ENCODE measurements at regions not wholly inside any gene's neighbourhood (a gene's known extent, or its start where the extent isn't known, plus 50 kb on each side); places are given as distances from the start of the nearest gene placed in this dataset.
A peak's percentile ranks its signal among the peaks of the same experiment; 100 is the strongest.
"Not testable (repeated sequence)": the region's sequence is repeated elsewhere in the genome, so short reads cannot be mapped to it uniquely, and the experiment has no call there.

GRCh38 chr3:90145094-90145860, 1037.9 kb downstream of the EPHA3 start:
- 52 to 59% methylated on average over 4 of the region's 4 CpGs for whole genome bisulfite sequencing, 2 donors
- no peak overlapping the region for H3K4me3 ChIP-seq (ENCODE audit: low read depth in 1 of 2, low read length in 2 of 2)

DNA sequence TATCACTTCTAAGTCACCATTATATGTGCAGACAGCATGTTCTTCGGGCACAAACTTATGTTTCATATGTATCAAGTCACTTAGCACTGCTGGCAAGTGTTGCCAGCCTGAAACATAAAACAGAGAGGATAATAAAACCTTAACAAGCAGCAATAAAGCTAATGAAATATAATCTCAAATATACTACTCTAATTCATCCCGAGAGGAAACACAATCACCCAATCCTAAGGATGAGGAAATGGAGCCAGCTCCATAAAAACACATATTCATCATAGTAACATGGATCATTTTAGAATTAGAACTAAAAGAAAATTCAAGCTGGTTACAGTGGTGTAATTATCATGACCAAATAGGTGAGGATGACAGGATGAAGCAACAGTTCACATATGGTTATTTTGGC, 1072.7 kb downstream of the EPHA3 start:
- Histone ChIP-seq H3K9me3 (ENCODE audit: control insufficient read depth in 2 of 2, insufficient read depth in 1 of 2, low read depth in 1 of 2, low read length in 1 of 2) (no peaks in the 10 kb centered on the region), H3K27me3 (ENCODE audit: control insufficient read depth in 1 of 2, insufficient read depth in 2 of 2, low read length in 2 of 2) (no peaks in the 10 kb centered on the region), H3K27ac (ENCODE audit: low read depth in 2 of 2, low read length in 1 of 2) (no peak overlapping the region), H3K4me1 (ENCODE audit: control insufficient read depth in 2 of 2, insufficient read depth in 2 of 2, low read length in 1 of 2) (no peaks in the 10 kb centered on the region), H3K36me3 (ENCODE audit: control insufficient read depth in 2 of 2, insufficient read depth in 2 of 2, low read length in 1 of 2) (no peaks in the 10 kb centered on the region), H3K4me3 (ENCODE audit: low read depth in 1 of 2, low read length in 2 of 2) (no peak overlapping the region)
- WGBS, 2 donors: 69 to 74% methylated on average over 2 of the region's 2 CpGs

More at GRCh38 chr3:90145094-90145860, 1037.9 kb downstream of the EPHA3 start:
- no peaks in the 10 kb centered on the region for H3K9me3 ChIP-seq (ENCODE audit: control insufficient read depth in 2 of 2, insufficient read depth in 1 of 2, low read depth in 1 of 2, low read length in 1 of 2)
- H3K27me3 ChIP-seq (ENCODE audit: control insufficient read depth in 1 of 2, insufficient read depth in 2 of 2, low read length in 2 of 2): no peaks in the 10 kb centered on the region
- no peaks in the 10 kb centered on the region for H3K36me3 ChIP-seq (ENCODE audit: control insufficient read depth in 2 of 2, insufficient read depth in 2 of 2, low read length in 1 of 2)
- no peak overlapping the region for H3K27ac ChIP-seq (ENCODE audit: low read depth in 2 of 2, low read length in 1 of 2)
- H3K4me1 ChIP-seq (ENCODE audit: control insufficient read depth in 2 of 2, insufficient read depth in 2 of 2, low read length in 1 of 2): no peaks in the 10 kb centered on the region

DNA sequence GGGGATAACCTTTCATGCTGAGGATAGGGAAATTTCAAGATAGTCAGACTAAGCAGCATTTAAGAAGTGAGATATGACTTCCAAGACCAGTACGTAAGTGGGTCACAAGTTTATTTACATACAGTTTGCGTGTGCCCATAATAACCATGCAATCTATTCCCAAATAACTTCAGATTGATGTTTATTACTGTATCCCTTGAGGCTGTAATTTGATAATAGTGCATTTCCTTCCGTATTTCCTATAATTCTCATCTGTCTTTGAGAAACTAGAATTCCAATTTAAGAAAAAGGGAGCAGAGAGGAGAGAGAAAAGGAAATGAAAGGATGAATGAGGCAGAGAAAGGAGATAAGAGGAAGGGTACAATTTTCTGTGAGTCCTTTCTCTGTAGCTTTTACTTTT, 1073.1 kb downstream of the EPHA3 start:
- Histone ChIP-seq H3K4me1 (ENCODE audit: control insufficient read depth in 2 of 2, insufficient read depth in 2 of 2, low read length in 1 of 2) (no peaks in the 10 kb centered on the region), H3K27ac (ENCODE audit: low read depth in 2 of 2, low read length in 1 of 2) (no peak overlapping the region), H3K27me3 (ENCODE audit: control insufficient read depth in 1 of 2, insufficient read depth in 2 of 2, low read length in 2 of 2) (no peaks in the 10 kb centered on the region), H3K9me3 (ENCODE audit: control insufficient read depth in 2 of 2, insufficient read depth in 1 of 2, low read depth in 1 of 2, low read length in 1 of 2) (no peaks in the 10 kb centered on the region), H3K4me3 (ENCODE audit: low read depth in 1 of 2, low read length in 2 of 2) (no peak overlapping the region), H3K36me3 (ENCODE audit: control insufficient read depth in 2 of 2, insufficient read depth in 2 of 2, low read length in 1 of 2) (no peaks in the 10 kb centered on the region)
- WGBS, 2 donors: 51 to 65% methylated on average over 3 of the region's 3 CpGs

DNA sequence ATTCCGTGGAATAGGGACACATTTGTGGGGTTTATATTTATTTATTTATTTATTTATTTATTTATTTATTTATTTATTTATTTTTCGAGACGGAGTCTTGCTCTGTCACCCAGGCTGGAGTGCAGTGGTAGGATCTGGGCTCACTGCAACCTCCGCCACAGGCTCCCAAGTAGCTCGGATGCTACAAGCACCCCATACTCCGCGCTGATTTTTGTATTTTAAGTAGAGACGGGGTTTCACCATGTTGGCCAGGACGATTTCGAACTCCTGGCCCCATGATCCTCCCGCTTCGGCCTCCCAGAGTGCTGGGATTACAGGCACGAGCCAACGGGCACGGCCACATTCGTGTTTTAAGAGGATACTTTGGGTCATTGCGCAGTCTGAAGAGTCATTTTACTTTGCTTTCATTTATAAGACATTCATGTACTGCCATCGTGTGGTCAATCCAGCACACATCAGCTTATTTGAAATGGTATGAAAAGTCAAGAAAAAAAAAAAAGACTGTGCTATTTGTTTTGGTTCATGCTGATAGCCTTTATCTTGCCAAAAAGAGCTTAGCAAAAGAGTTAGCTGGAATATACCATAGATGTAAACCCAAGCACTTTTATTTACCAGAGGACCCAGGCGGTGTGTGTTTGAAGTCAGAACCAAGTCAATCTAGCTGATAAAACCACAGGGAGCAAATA, 1075.0 kb downstream of the EPHA3 start:
- H3K4me3 ChIP-seq (ENCODE audit: low read depth in 1 of 2, low read length in 2 of 2): peak overlapping the region in 1 of 2 donors; percentile 18
- 25 to 28% methylated on average over 19 of the region's 19 CpGs for WGBS, 2 donors
- not testable (repeated sequence) for H3K4me1 ChIP-seq (ENCODE audit: control insufficient read depth in 2 of 2, insufficient read depth in 2 of 2, low read length in 1 of 2); H3K9me3 ChIP-seq (ENCODE audit: control insufficient read depth in 2 of 2, insufficient read depth in 1 of 2, low read depth in 1 of 2, low read length in 1 of 2); H3K27ac ChIP-seq (ENCODE audit: low read depth in 2 of 2, low read length in 1 of 2); H3K27me3 ChIP-seq (ENCODE audit: control insufficient read depth in 1 of 2, insufficient read depth in 2 of 2, low read length in 2 of 2); H3K36me3 ChIP-seq (ENCODE audit: control insufficient read depth in 2 of 2, insufficient read depth in 2 of 2, low read length in 1 of 2)

GRCh38 chr3:90184861-90185260, 1077.4 kb downstream of the EPHA3 start:
- Histone ChIP-seq H3K4me3 (ENCODE audit: low read depth in 1 of 2, low read length in 2 of 2) (no peak overlapping the region), H3K27ac (ENCODE audit: low read depth in 2 of 2, low read length in 1 of 2) (no peak overlapping the region), H3K27me3 (ENCODE audit: control insufficient read depth in 1 of 2, insufficient read depth in 2 of 2, low read length in 2 of 2) (no peaks in the 10 kb centered on the region), H3K9me3 (ENCODE audit: control insufficient read depth in 2 of 2, insufficient read depth in 1 of 2, low read depth in 1 of 2, low read length in 1 of 2) (no peaks in the 10 kb centered on the region), H3K36me3 (ENCODE audit: control insufficient read depth in 2 of 2, insufficient read depth in 2 of 2, low read length in 1 of 2) (no peaks in the 10 kb centered on the region), H3K4me1 (ENCODE audit: control insufficient read depth in 2 of 2, insufficient read depth in 2 of 2, low read length in 1 of 2) (no peaks in the 10 kb centered on the region)
- WGBS, 2 donors: 92 to 94% methylated on average over 4 of the region's 4 CpGs

GRCh38 chr3:90197383-90197782, 1090.0 kb downstream of the EPHA3 start:
- H3K27me3 ChIP-seq (ENCODE audit: control insufficient read depth in 1 of 2, insufficient read depth in 2 of 2, low read length in 2 of 2); H3K27ac ChIP-seq (ENCODE audit: low read depth in 2 of 2, low read length in 1 of 2); H3K4me1 ChIP-seq (ENCODE audit: control insufficient read depth in 2 of 2, insufficient read depth in 2 of 2, low read length in 1 of 2); H3K36me3 ChIP-seq (ENCODE audit: control insufficient read depth in 2 of 2, insufficient read depth in 2 of 2, low read length in 1 of 2); H3K4me3 ChIP-seq (ENCODE audit: low read depth in 1 of 2, low read length in 2 of 2); H3K9me3 ChIP-seq (ENCODE audit: control insufficient read depth in 2 of 2, insufficient read depth in 1 of 2, low read depth in 1 of 2, low read length in 1 of 2): not testable (repeated sequence)
- WGBS, 2 donors: 89 to 95% methylated on average over 4 of the region's 4 CpGs

DNA sequence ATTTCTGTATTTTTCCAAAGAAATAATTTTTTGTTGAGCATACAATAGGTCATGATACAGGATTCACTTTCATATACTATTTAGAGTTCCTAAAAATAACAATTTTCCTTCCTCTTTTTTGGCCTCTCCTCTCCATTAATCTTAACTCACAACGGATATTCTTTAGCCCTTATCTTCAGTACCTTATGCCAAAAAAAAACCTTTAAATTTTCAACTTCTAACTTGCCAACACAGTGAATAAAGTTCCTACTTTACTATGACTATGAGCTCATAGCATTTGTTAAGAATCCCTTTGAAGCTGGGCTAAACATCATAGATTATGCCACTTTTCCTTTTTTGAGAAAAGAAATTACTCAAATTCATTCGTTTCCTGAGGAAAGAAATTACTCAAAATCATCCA, 1095.5 kb downstream of the EPHA3 start:
- not testable (repeated sequence) for H3K27me3 ChIP-seq (ENCODE audit: control insufficient read depth in 1 of 2, insufficient read depth in 2 of 2, low read length in 2 of 2); H3K4me3 ChIP-seq (ENCODE audit: low read depth in 1 of 2, low read length in 2 of 2); H3K9me3 ChIP-seq (ENCODE audit: control insufficient read depth in 2 of 2, insufficient read depth in 1 of 2, low read depth in 1 of 2, low read length in 1 of 2); H3K36me3 ChIP-seq (ENCODE audit: control insufficient read depth in 2 of 2, insufficient read depth in 2 of 2, low read length in 1 of 2); H3K4me1 ChIP-seq (ENCODE audit: control insufficient read depth in 2 of 2, insufficient read depth in 2 of 2, low read length in 1 of 2); H3K27ac ChIP-seq (ENCODE audit: low read depth in 2 of 2, low read length in 1 of 2)
- 41 to 48% methylated on average over 2 of the region's 2 CpGs for WGBS, 2 donors

DNA sequence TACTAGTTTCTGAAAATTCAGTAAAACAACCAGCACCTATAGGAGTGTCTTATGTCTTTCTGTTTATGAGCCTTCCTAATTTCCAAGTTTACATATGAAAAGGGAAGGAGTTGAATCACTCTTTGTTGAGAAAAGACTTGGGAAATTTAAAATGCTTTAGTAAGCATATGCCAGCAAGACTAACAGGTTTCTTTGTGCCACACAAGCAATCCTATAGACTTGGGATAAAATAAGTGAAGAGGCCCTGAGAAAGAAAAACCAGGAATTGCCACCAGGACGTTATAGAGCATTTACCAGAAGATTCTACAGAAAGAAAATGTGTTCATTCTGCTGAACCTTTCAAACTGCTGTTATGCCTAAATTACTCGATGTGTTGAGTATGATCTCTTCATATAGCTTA, 1099.1 kb downstream of the EPHA3 start:
- H3K36me3 ChIP-seq (ENCODE audit: control insufficient read depth in 2 of 2, insufficient read depth in 2 of 2, low read length in 1 of 2); H3K27ac ChIP-seq (ENCODE audit: low read depth in 2 of 2, low read length in 1 of 2); H3K27me3 ChIP-seq (ENCODE audit: control insufficient read depth in 1 of 2, insufficient read depth in 2 of 2, low read length in 2 of 2); H3K9me3 ChIP-seq (ENCODE audit: control insufficient read depth in 2 of 2, insufficient read depth in 1 of 2, low read depth in 1 of 2, low read length in 1 of 2); H3K4me3 ChIP-seq (ENCODE audit: low read depth in 1 of 2, low read length in 2 of 2); H3K4me1 ChIP-seq (ENCODE audit: control insufficient read depth in 2 of 2, insufficient read depth in 2 of 2, low read length in 1 of 2): not testable (repeated sequence)
- WGBS, 2 donors: 37 to 46% methylated on average over 2 of the region's 2 CpGs

DNA sequence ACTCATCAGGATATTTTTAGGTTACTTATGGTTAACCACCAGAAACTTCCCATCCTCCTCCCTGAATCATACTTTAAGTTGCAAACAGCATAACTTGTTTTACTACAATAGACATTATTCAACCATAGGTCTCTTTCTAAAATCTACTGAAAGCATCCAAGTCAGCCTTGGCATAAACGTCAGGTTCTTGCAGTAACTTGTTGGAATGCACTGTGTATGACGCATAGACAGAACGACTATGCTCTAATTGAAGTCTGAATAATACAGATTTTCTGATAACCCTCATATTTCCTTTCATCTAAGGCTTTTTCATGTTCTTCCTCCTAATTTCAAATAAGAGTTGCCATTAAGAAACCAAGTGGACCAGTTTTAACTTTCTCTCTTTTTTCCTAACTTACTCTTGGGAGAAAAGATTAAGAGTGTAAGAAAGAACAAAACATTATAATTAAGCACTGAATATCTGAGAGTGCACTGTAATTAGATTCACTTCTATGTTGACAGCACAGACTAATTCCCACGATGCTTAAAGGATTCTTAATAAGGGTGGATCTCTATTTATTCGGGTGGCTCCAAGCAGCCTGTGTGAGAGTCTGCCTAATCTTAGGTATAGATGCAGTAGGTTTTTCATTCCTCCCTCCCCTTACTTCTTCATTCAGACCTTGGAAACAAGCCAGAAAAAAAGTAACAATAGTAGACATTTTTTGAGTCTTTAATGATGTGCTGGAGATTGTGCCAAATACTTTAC, 1100.1 kb downstream of the EPHA3 start:
- H3K36me3 ChIP-seq (ENCODE audit: control insufficient read depth in 2 of 2, insufficient read depth in 2 of 2, low read length in 1 of 2); H3K4me3 ChIP-seq (ENCODE audit: low read depth in 1 of 2, low read length in 2 of 2); H3K9me3 ChIP-seq (ENCODE audit: control insufficient read depth in 2 of 2, insufficient read depth in 1 of 2, low read depth in 1 of 2, low read length in 1 of 2); H3K27me3 ChIP-seq (ENCODE audit: control insufficient read depth in 1 of 2, insufficient read depth in 2 of 2, low read length in 2 of 2); H3K4me1 ChIP-seq (ENCODE audit: control insufficient read depth in 2 of 2, insufficient read depth in 2 of 2, low read length in 1 of 2): not testable (repeated sequence)
- 48 to 57% methylated on average over 5 of the region's 5 CpGs for WGBS, 2 donors
- H3K27ac ChIP-seq (ENCODE audit: low read depth in 2 of 2, low read length in 1 of 2): peak overlapping the region; percentile 55 to 82

All from esophagus (tissue), 2 donors.